Ishikawa (cell line): ENCODE measurements at regions not wholly inside any gene's neighbourhood (a gene's known extent, or its start where the extent isn't known, plus 50 kb on each side); places are given as distances from the start of the nearest gene placed in this dataset.

Source experiments
- CEBPB ChIP-seq: IDR thresholded peaks from 2 replicates; pipeline ENCODE4 v1.6.1; 2012
- CREB1 ChIP-seq: IDR thresholded peaks from 2 replicates; pipeline ENCODE4 v1.6.1; 2012; ENCODE audit warnings: low read depth
- EGR1 ChIP-seq: IDR thresholded peaks from 2 replicates; pipeline ENCODE4 v1.6.1; 2012
- EP300 ChIP-seq: IDR thresholded peaks from 2 replicates; pipeline ENCODE4 v1.6.1; 2012; ENCODE audit warnings: borderline replicate concordance
- FOXM1 ChIP-seq: IDR thresholded peaks from 2 replicates; pipeline ENCODE4 v1.6.1; 2012; ENCODE audit warnings: low read depth, borderline replicate concordance
- MAX ChIP-seq: IDR thresholded peaks from 2 replicates; pipeline ENCODE4 v1.6.1; 2012
- RAD21 ChIP-seq: IDR thresholded peaks from 2 replicates; pipeline ENCODE4 v1.6.1; 2012; ENCODE audit warnings: low read depth
- REST ChIP-seq: IDR thresholded peaks from 2 replicates; pipeline ENCODE4 v1.6.1; 2012; ENCODE audit warnings: low read depth, mild to moderate bottlenecking
- TAF1 ChIP-seq: IDR thresholded peaks from 2 replicates; pipeline ENCODE4 v1.6.1; 2012; ENCODE audit warnings: low read depth, mild to moderate bottlenecking
- TCF12 ChIP-seq: IDR thresholded peaks from 2 replicates; pipeline ENCODE4 v1.6.1; 2012; ENCODE audit warnings: low read depth
- TEAD4 ChIP-seq: IDR thresholded peaks from 2 replicates; pipeline ENCODE4 v1.6.1; 2012
- USF1 ChIP-seq: IDR thresholded peaks from 2 replicates; pipeline ENCODE4 v1.6.1; 2012
- YY1 ChIP-seq: IDR thresholded peaks from 2 replicates; pipeline ENCODE4 v1.6.1; 2012; ENCODE audit warnings: low read depth
- ZBTB7A ChIP-seq: IDR thresholded peaks from 2 replicates; pipeline ENCODE4 v1.6.1; 2012; ENCODE audit warnings: low read depth

GRCh38 chr5:118533156-118533555, 455.2 kb downstream of the DTWD2 start:
- no peak for TF ChIP-seq TCF12
- no peak for TF ChIP-seq EGR1
- TF ChIP-seq EP300 = no peak
- TF ChIP-seq YY1 = no peak
- no peak for TF ChIP-seq MAX
- no peak for TF ChIP-seq TAF1
- TF ChIP-seq FOXM1 = no peak
- TF ChIP-seq CREB1 = no peak
- TF ChIP-seq CEBPB = no peak
- no peak for TF ChIP-seq RAD21
- no peak for TF ChIP-seq USF1
- no peak for TF ChIP-seq REST
- no peak for TF ChIP-seq TEAD4
- TF ChIP-seq ZBTB7A = no peak
